WTC11 (cell line): ENCODE measurements at regions not wholly inside any gene's neighbourhood (a gene's known extent, or its start where the extent isn't known, plus 50 kb on each side); places are given as distances from the start of the nearest gene placed in this dataset.

Experiments used
- ATAC-seq: fragments of 200-7000 bp; cut with Tn5 transposase; 2 replicates; pipeline ENCODE4 v1.10.0; 2021; ENCODE audit warnings: mild to moderate bottlenecking, moderate library complexity
- CTCF ChIA-PET: fragments of 300-600 bp; sonication (Branson Sonifier 250); formaldehyde crosslinking; loops from one replicate; lab custom pipeline; 2021; ENCODE audit warnings: antibody characterized with exemption; lab: Charles Lee
- POLR2A ChIA-PET: fragments of 350-600 bp; sonication (Branson Sonifier 250); formaldehyde crosslinking; loops from one replicate; lab custom pipeline; 2021; ENCODE audit warnings: antibody characterized with exemption; lab: Charles Lee
- DNase-seq: peaks from one replicate; pipeline ENCODE4 v3.0.0; 2021; ENCODE audit warnings: low spot score
- H3K27ac Mint-ChIP-seq: 2 replicates; pipeline ENCODE4 v1.8.0; 2021; ENCODE audit warnings: mixed read lengths
- H3K27me3 Mint-ChIP-seq: 2 replicates; pipeline ENCODE4 v1.8.0; 2021; ENCODE audit warnings: low read depth, mild to moderate bottlenecking, moderate library complexity, mixed read lengths
- H3K36me3 Mint-ChIP-seq: 2 replicates; pipeline ENCODE4 v1.8.0; 2021; ENCODE audit warnings: mixed read lengths
- H3K4me1 Mint-ChIP-seq: 2 replicates; pipeline ENCODE4 v1.8.0; 2022; ENCODE audit warnings: mixed read lengths
- H3K4me3 Mint-ChIP-seq: 2 replicates; pipeline ENCODE4 v1.8.0; 2021; ENCODE audit warnings: mild to moderate bottlenecking, moderate library complexity, mixed read lengths
- H3K9me3 Mint-ChIP-seq: 2 replicates; pipeline ENCODE4 v1.8.0; 2021; ENCODE audit warnings: mixed read lengths
- ARID4B ChIP-seq: sonication (generic); formaldehyde crosslinking; IDR thresholded peaks from 2 replicates; pipeline ENCODE4 v1.8.0; 2023; ENCODE audit warnings: missing genetic modification reagents, mild to moderate bottlenecking, borderline replicate concordance
- CTCF ChIP-seq: fragments of 200-600 bp; IDR thresholded peaks from 2 replicates; pipeline ENCODE4 v1.8.0; 2022; ENCODE audit warnings: antibody characterized with exemption
- EMX1 ChIP-seq: fragments of 250-450 bp; sonication (Bioruptor Pico); IDR thresholded peaks from 2 replicates; pipeline ENCODE4 v1.8.0; 2021; ENCODE audit warnings: mild to moderate bottlenecking
- ERG ChIP-seq: fragments of 250-450 bp; sonication (Bioruptor Pico); IDR thresholded peaks from 2 replicates; pipeline ENCODE4 v1.8.0; 2021; ENCODE audit warnings: mild to moderate bottlenecking
- FOXJ3 ChIP-seq: sonication (generic); formaldehyde crosslinking; IDR thresholded peaks from 2 replicates; pipeline ENCODE4 v1.9.0; 2021; ENCODE audit warnings: missing genetic modification reagents, mild to moderate bottlenecking, borderline replicate concordance
- FOXP1 ChIP-seq: sonication (generic); formaldehyde crosslinking; IDR thresholded peaks from 2 replicates; pipeline ENCODE4 v1.8.0; 2022; ENCODE audit warnings: missing genetic modification reagents, mild to moderate bottlenecking, moderate library complexity, borderline replicate concordance
- IRF1 ChIP-seq: sonication (generic); formaldehyde crosslinking; IDR thresholded peaks from 2 replicates; pipeline ENCODE4 v1.8.0; 2023; ENCODE audit warnings: missing genetic modification reagents
- MLX ChIP-seq: sonication (generic); formaldehyde crosslinking; IDR thresholded peaks from 2 replicates; pipeline ENCODE4 v1.8.1; 2023; ENCODE audit warnings: mild to moderate bottlenecking, missing genetic modification reagents, moderate library complexity
- MXD4 ChIP-seq: fragments of 250-450 bp; sonication (Bioruptor Pico); IDR thresholded peaks from 2 replicates; pipeline ENCODE4 v1.8.0; 2021; ENCODE audit warnings: mild to moderate bottlenecking, moderate library complexity, borderline replicate concordance
- NFYB ChIP-seq: sonication (generic); formaldehyde crosslinking; conservative IDR thresholded peaks from 2 replicates; pipeline ENCODE4 v1.8.0; 2022; ENCODE audit warnings: low read depth, missing genetic modification reagents
- PRRX2 ChIP-seq: fragments of 250-450 bp; sonication (Bioruptor Pico); IDR thresholded peaks from 2 replicates; pipeline ENCODE4 v1.8.0; 2021; ENCODE audit warnings: mild to moderate bottlenecking
- SOX15 ChIP-seq: fragments of 250-450 bp; sonication (Bioruptor Pico); IDR thresholded peaks from 2 replicates; pipeline ENCODE4 v1.9.0; 2021; ENCODE audit warnings: mild to moderate bottlenecking
- TEAD4 ChIP-seq: sonication (generic); formaldehyde crosslinking; IDR thresholded peaks from 2 replicates; pipeline ENCODE4 v1.8.0; 2022; ENCODE audit warnings: mild to moderate bottlenecking, missing genetic modification reagents
- TP53 ChIP-seq: sonication (generic); formaldehyde crosslinking; IDR thresholded peaks from 2 replicates; pipeline ENCODE4 v1.8.1; 2023; ENCODE audit warnings: mild to moderate bottlenecking, missing genetic modification reagents
- ZNF121 ChIP-seq: sonication (generic); formaldehyde crosslinking; IDR thresholded peaks from 2 replicates; pipeline ENCODE4 v1.8.0; 2023; ENCODE audit warnings: missing genetic modification reagents
- ZNF232 ChIP-seq: sonication (generic); formaldehyde crosslinking; IDR thresholded peaks from 2 replicates; pipeline ENCODE4 v1.8.0; 2022; ENCODE audit warnings: mild to moderate bottlenecking, missing genetic modification reagents
- ZNF263 ChIP-seq: sonication (generic); formaldehyde crosslinking; IDR thresholded peaks from 2 replicates; pipeline ENCODE4 v1.8.1; 2022; ENCODE audit warnings: low read depth, mild to moderate bottlenecking, moderate library complexity, missing genetic modification reagents
- ZNF512 ChIP-seq: sonication (generic); formaldehyde crosslinking; IDR thresholded peaks from 2 replicates; pipeline ENCODE4 v1.8.1; 2022; ENCODE audit warnings: missing genetic modification reagents, borderline replicate concordance
- ZNF671 ChIP-seq: fragments of 250-450 bp; sonication (Bioruptor Pico); IDR thresholded peaks from 2 replicates; pipeline ENCODE4 v1.8.0; 2021; ENCODE audit warnings: mild to moderate bottlenecking

- TF ChIP-seq ERG (CRISPR knock-in tag) (no peak), MLX (no peak), ZNF671 (CRISPR knock-in tag) (no peak)
- TF ChIP-seq, all 79 proteins: peak for 0
Observed at GRCh38 chr2:57126410-57126809, 920.2 kb upstream of the VRK2 start (continued).

- no peak overlapping the region for H3K27ac Mint-ChIP-seq
- H3K4me1 Mint-ChIP-seq: no peaks in the 10 kb centered on the region
- H3K4me3 Mint-ChIP-seq: no peak overlapping the region
- no peak for DNase-seq
- TF ChIP-seq ARID4B: no peak
- TF ChIP-seq PRRX2 (CRISPR knock-in tag): no peak
- TF ChIP-seq MXD4 (CRISPR knock-in tag): no peak
- no peak for TF ChIP-seq FOXP1 (CRISPR knock-in tag)
- TF ChIP-seq ZNF263 (CRISPR knock-in tag): no peak
- TF ChIP-seq EMX1 (CRISPR knock-in tag): no peak
- no peak for TF ChIP-seq ZNF512
- TF ChIP-seq, all 79 proteins: peak for 0
- ChIA-PET POLR2A (no interaction called here), CTCF (no interaction called here)
- no peaks in the 10 kb centered on the region for H3K36me3 Mint-ChIP-seq
- H3K27me3 Mint-ChIP-seq: no peaks in the 10 kb centered on the region
- ATAC-seq: no peak
- H3K9me3 Mint-ChIP-seq: no peaks in the 10 kb centered on the region
Observed at GRCh38 chr2:57139179-57139578, 907.4 kb upstream of the VRK2 start.

GRCh38 chr2:57141269-57141668, 905.3 kb upstream of the VRK2 start:
- ATAC-seq: no peak
- Mint-ChIP-seq H3K27me3 (no peaks in the 10 kb centered on the region; the same call in 1 of the 2 replicates), H3K4me3 (no peak overlapping the region), H3K4me1 (no peaks in the 10 kb centered on the region; the same call in 1 of the 2 replicates), H3K9me3 (no peaks in the 10 kb centered on the region), H3K36me3 (no peaks in the 10 kb centered on the region), H3K27ac (no peak overlapping the region)
- ChIA-PET CTCF (no interaction called here), POLR2A (no interaction called here)
- TF ChIP-seq FOXJ3 (CRISPR knock-in tag) (no peak), SOX15 (CRISPR knock-in tag) (no peak), TP53 (CRISPR knock-in tag) (no peak), IRF1 (no peak), NFYB (no peak), ZNF232 (no peak), TEAD4 (no peak), ZNF121 (no peak), CTCF (no peak)
- DNase-seq: no peak
